ENCODE measurements at regions not wholly inside any gene's neighbourhood (a gene's known extent, or its start where the extent isn't known, plus 50 kb on each side); places are given as distances from the start of the nearest gene placed in this dataset.

DNA sequence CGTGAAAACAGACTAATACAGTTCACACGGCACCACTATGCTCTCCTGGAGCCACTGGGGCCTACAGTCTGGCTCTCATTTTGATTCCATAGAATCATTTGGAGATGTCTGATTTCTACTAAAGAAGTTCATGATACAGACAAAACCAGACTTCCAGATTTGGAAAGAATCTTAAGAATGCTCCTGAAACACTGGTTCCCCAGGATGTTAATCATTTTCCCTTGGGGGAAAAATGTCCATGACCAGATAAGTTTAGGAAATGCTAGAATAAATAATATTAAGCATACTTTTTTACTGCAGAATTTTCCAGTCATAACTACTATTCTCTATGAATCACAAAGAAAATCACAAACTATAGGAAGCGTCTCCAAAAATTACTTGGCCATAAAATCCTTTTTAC lies 63.0 kb upstream of the RGS7 start:
- TF ChIP-seq POLR2AphosphoS5 (IDR thresholded peaks at IDR 0.05) (no peak), EP300 (IDR thresholded peaks at IDR 0.05) (no peak), POLR2A (IDR thresholded peaks at IDR 0.05) (no peak)
- TF ChIP-seq, protein P1, sequence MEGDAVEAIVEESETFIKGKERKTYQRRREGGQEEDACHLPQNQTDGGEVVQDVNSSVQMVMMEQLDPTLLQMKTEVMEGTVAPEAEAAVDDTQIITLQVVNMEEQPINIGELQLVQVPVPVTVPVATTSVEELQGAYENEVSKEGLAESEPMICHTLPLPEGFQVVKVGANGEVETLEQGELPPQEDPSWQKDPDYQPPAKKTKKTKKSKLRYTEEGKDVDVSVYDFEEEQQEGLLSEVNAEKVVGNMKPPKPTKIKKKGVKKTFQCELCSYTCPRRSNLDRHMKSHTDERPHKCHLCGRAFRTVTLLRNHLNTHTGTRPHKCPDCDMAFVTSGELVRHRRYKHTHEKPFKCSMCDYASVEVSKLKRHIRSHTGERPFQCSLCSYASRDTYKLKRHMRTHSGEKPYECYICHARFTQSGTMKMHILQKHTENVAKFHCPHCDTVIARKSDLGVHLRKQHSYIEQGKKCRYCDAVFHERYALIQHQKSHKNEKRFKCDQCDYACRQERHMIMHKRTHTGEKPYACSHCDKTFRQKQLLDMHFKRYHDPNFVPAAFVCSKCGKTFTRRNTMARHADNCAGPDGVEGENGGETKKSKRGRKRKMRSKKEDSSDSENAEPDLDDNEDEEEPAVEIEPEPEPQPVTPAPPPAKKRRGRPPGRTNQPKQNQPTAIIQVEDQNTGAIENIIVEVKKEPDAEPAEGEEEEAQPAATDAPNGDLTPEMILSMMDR (IDR thresholded peaks at IDR 0.05): no peak
- no peaks in the 10 kb centered on the region for H3K9me3 ChIP-seq
- DNase-seq (no peak), ATAC-seq (ENCODE audit: low FRiP score in 2 of 2) (no peak)
- no peaks in the 10 kb centered on the region for H3K36me3 ChIP-seq
- no peak overlapping the region for H3K4me3 ChIP-seq
- peaks cover 0 to 14% (median 8%) of the 10 kb centered on the region in 4 donors for H3K27me3 ChIP-seq
- H3K27ac ChIP-seq: no peak overlapping the region
- WGBS, 2 donors: 94 to 96% methylated on average over 3 of the region's 3 CpGs
- H3K4me1 ChIP-seq: peaks cover 6 to 11% (median 9%) of the 10 kb centered on the region in 4 donors

DNA sequence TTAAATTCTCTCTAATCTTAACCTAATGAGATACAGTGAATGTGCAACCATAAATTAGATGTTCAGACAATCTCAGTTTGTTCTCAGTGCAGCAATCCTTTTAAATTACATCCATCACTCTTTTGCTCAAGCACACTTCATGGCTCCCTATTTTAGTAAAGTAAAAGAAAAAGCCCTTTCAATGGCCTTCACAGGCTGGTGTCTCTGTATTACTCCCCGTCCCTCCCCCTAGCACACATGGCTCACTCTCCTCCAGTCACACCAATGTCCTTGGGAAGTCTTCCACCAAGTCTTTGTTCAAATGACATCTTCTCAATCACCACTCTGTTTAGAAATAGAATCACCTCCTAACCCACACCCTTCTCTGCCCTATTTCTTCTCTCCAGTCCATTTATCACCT lies 60.3 kb upstream of the RGS7 start:
- TF ChIP-seq EP300 (IDR thresholded peaks at IDR 0.05): no peak
- TF ChIP-seq, protein P1 (IDR thresholded peaks at IDR 0.05): no peak
- TF ChIP-seq POLR2AphosphoS5 (IDR thresholded peaks at IDR 0.05): no peak
- TF ChIP-seq POLR2A (IDR thresholded peaks at IDR 0.05): no peak
- ATAC-seq (ENCODE audit: low FRiP score in 2 of 2): no peak
- DNase-seq: no peak
- Histone ChIP-seq H3K36me3 (no peaks in the 10 kb centered on the region), H3K4me3 (no peak overlapping the region), H3K4me1 (no peaks in the 10 kb centered on the region), H3K27me3 (no peaks in the 10 kb centered on the region), H3K27ac (no peak overlapping the region), H3K9me3 (no peaks in the 10 kb centered on the region)
- whole genome bisulfite sequencing, 2 donors: 72 to 81% methylated on average over 1 of the region's 1 CpG

DNA sequence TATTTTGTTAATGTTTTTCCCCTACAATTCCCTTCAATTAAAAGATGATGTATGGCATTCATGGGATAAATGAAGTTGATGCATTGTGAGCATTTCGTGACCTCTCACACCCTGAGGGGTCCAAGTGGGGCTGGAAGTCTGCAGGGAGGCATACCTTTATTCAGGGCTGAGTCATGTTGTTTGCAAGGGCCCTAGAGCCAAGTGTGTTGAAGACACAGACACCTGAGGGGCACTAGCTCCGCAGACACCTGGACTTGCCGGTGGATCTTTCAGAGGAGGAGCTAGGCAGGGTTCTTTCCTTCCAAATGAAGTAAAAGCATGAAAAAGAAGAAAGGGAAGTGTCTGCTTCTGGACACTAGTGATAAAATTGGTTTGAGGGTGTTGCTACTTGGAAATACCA lies 57.0 kb upstream of the RGS7 start:
- Histone ChIP-seq H3K36me3 (no peaks in the 10 kb centered on the region), H3K4me1 (no peaks in the 10 kb centered on the region), H3K9me3 (no peaks in the 10 kb centered on the region), H3K4me3 (no peak overlapping the region), H3K27me3 (no peaks in the 10 kb centered on the region), H3K27ac (no peak overlapping the region)
- DNase-seq: no peak
- ATAC-seq (ENCODE audit: low FRiP score in 2 of 2): no peak
- TF ChIP-seq EP300 (IDR thresholded peaks at IDR 0.05): no peak
- TF ChIP-seq, protein P1 (IDR thresholded peaks at IDR 0.05): no peak
- no peak for TF ChIP-seq POLR2AphosphoS5 (IDR thresholded peaks at IDR 0.05)
- no peak for TF ChIP-seq POLR2A (IDR thresholded peaks at IDR 0.05)
- 71 to 84% methylated on average over 3 of the region's 3 CpGs for WGBS, 2 donors

DNA sequence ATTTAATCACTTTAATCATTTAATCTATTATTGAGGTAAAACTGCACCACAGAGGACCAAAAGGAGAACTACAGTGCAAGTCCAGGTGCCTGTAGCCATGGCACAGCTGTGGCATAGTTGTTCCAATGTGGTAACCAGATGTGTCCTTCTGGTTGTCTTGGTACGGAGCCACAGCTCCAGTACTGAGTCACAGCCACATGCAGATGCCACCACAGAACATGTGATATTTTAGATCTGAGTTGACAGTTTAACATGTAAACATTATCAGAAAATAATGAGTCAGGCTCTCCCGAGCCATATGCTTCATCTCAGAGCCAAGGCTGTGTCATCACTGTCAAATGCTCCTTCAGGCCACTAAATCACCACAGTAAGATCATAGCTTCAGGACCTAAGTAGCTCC lies 56.4 kb upstream of the RGS7 start:
- DNase-seq: no peak
- H3K4me3 ChIP-seq: no peak overlapping the region
- H3K27ac ChIP-seq: no peak overlapping the region
- no peak for TF ChIP-seq EP300 (IDR thresholded peaks at IDR 0.05)
- no peak for TF ChIP-seq POLR2A (IDR thresholded peaks at IDR 0.05)
- TF ChIP-seq POLR2AphosphoS5 (IDR thresholded peaks at IDR 0.05): no peak
- TF ChIP-seq, protein P1 (IDR thresholded peaks at IDR 0.05): no peak
- WGBS, 2 donors: 50 to 70% methylated on average over 2 of the region's 2 CpGs
- no peak for ATAC-seq (ENCODE audit: low FRiP score in 2 of 2)
- no peaks in the 10 kb centered on the region for H3K4me1 ChIP-seq
- no peaks in the 10 kb centered on the region for H3K9me3 ChIP-seq
- no peaks in the 10 kb centered on the region for H3K36me3 ChIP-seq
- no peaks in the 10 kb centered on the region for H3K27me3 ChIP-seq

DNA sequence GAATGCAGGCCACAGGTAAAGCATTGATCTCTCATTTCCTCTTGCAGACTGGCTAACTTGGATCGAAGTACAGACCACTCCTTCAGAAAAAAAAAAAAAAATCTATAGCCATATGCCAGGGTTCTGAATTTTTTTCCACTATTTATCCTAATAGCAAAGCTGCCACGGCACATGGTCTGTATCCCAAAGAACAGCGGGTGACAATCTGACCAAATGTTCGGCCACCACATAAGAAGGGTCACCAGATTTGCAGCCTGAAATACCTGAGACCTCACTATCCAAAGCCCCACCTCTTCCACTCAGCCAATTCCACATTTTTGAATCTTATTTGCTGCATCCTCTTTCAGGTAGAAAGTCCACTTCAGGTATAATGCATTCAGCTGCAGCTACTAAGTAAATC lies 55.6 kb upstream of the RGS7 start:
- Histone ChIP-seq H3K4me3 (no peak overlapping the region), H3K27me3 (no peaks in the 10 kb centered on the region), H3K9me3 (no peaks in the 10 kb centered on the region), H3K4me1 (no peaks in the 10 kb centered on the region), H3K27ac (no peak overlapping the region), H3K36me3 (no peaks in the 10 kb centered on the region)
- WGBS, 2 donors: 85 to 89% methylated on average over 4 of the region's 4 CpGs
- no peak for ATAC-seq (ENCODE audit: low FRiP score in 2 of 2)
- TF ChIP-seq EP300 (IDR thresholded peaks at IDR 0.05) (no peak), POLR2A (IDR thresholded peaks at IDR 0.05) (no peak)
- DNase-seq: no peak

All from upper lobe of left lung (tissue), 6 donors.